Naive B cell (primary cell): ENCODE measurements at regions not wholly inside any gene's neighbourhood (a gene's known extent, or its start where the extent isn't known, plus 50 kb on each side); places are given as distances from the start of the nearest gene placed in this dataset.

Experiments used
- ATAC-seq, 2 donors: fragments of 150-1000 bp; cut with Tn5 transposase; 2 replicates each; pipeline ENCODE4 v1.10.0; 2021; ENCODE audit warnings: low read depth in 2 of 2, mild to moderate bottlenecking in 2 of 2, moderate library complexity in 2 of 2
- DNase-seq: peaks from one replicate; pipeline ENCODE4 v3.0.0; 2022
- H3K27ac Mint-ChIP-seq, 6 donors: one replicate each; pipeline ENCODE4 v1.8.0; 2020 to 2022; ENCODE audit warnings: mild to moderate bottlenecking in 6 of 6, mixed read lengths in 6 of 6, moderate library complexity in 5 of 6, inconsistent platforms in 2 of 6
- H3K27me3 Mint-ChIP-seq, 3 donors: one replicate each; pipeline ENCODE4 v1.8.0; 2021 to 2022; ENCODE audit warnings: mixed read lengths in 3 of 3, mild to moderate bottlenecking in 1 of 3
- H3K36me3 Mint-ChIP-seq, 2 donors: one replicate each; pipeline ENCODE4 v1.8.0; 2020 to 2022; ENCODE audit warnings: mixed read lengths in 2 of 2, inconsistent platforms in 1 of 2, mild to moderate bottlenecking in 1 of 2
- H3K4me1 Mint-ChIP-seq, 3 donors: one replicate each; pipeline ENCODE4 v1.8.0; 2020 to 2022; ENCODE audit warnings: mixed read lengths in 3 of 3, inconsistent platforms in 1 of 3, mild to moderate bottlenecking in 1 of 3, moderate library complexity in 1 of 3
- H3K4me3 Mint-ChIP-seq, 8 donors: one replicate each; pipeline ENCODE4 v1.8.0; 2020 to 2022; ENCODE audit warnings: mild to moderate bottlenecking in 8 of 8, mixed read lengths in 8 of 8, moderate library complexity in 8 of 8, inconsistent platforms in 2 of 8
- H3K9me3 Mint-ChIP-seq, 7 donors: one replicate each; pipeline ENCODE4 v1.8.0; 2020 to 2022; ENCODE audit warnings: mixed read lengths in 7 of 7, mild to moderate bottlenecking in 5 of 7, inconsistent platforms in 2 of 7, moderate library complexity in 1 of 7

DNA sequence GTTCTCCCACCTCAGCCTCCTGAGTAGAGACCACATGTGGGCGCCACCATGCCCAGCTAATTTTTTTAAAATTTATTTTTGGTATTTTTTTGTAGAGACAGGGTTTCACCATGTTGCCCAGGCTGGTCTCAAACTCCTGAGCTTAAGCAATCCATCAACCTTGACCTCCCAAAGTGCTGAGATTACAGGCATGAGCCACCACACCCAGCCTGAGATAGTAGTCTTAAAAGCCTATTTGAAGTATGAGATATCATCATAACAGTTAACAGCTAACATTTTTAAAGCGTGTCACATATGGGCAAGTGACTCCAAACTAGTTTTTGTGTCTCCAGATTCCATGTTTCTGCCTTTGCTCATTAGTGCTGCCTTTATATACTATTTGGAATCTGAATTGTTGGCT lies 74.6 kb upstream of the WSCD2 start:
- no peaks in the 10 kb centered on the region for H3K36me3 Mint-ChIP-seq
- H3K9me3 Mint-ChIP-seq: peaks cover 0 to 7% (median 0%) of the 10 kb centered on the region in 7 donors
- no peak overlapping the region for H3K4me3 Mint-ChIP-seq
- DNase-seq (no peak), ATAC-seq (no peak)
- H3K4me1 Mint-ChIP-seq: peaks cover 0 to 4% (median 0%) of the 10 kb centered on the region in 3 donors
- peaks cover 30 to 52% (median 36%) of the 10 kb centered on the region in 3 donors for H3K27me3 Mint-ChIP-seq
- H3K27ac Mint-ChIP-seq: no peak overlapping the region

- Mint-ChIP-seq H3K36me3 (no peaks in the 10 kb centered on the region), H3K27ac (no peak overlapping the region), H3K4me1 (peaks cover 0 to 4% (median 0%) of the 10 kb centered on the region in 3 donors), H3K27me3 (peaks cover 30 to 49% (median 36%) of the 10 kb centered on the region in 3 donors), H3K4me3 (no peak overlapping the region), H3K9me3 (peaks cover 0 to 7% (median 0%) of the 10 kb centered on the region in 7 donors)
- DNase-seq (no peak), ATAC-seq (no peak)
Observed at GRCh38 chr12:108055141-108055540, 73.9 kb upstream of the WSCD2 start.

DNA sequence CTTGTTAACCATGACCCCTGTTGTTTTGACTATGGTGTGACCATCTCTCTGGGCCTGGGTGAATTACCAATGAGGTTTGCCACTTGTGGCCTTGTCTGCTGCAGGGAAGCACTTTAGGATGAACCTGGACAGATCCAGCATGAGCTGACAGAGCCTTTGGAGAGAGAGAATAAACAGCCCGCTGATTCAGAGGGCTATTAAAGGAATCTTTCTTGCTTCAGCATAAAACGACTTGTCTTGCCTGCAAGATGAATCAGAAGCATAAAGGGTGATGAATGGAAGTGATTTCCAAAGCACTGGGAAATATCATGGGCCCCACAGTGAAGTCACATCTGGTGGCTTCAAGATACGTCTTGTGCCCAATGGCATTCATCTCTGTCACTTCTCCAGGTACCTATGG lies 69.0 kb upstream of the WSCD2 start:
- Mint-ChIP-seq H3K36me3 (no peaks in the 10 kb centered on the region), H3K27me3 (peaks cover 14 to 47% (median 44%) of the 10 kb centered on the region in 3 donors), H3K27ac (no peak overlapping the region), H3K4me3 (no peak overlapping the region), H3K4me1 (no peaks in the 10 kb centered on the region), H3K9me3 (peaks cover 0 to 7% (median 0%) of the 10 kb centered on the region in 7 donors)
- no peak for DNase-seq
- no peak for ATAC-seq

GRCh38 chr12:108060903-108061302 lies 68.2 kb upstream of the WSCD2 start:
- no peak for DNase-seq
- H3K27me3 Mint-ChIP-seq: peaks cover 14 to 44% (median 43%) of the 10 kb centered on the region in 3 donors
- ATAC-seq: no peak

DNA sequence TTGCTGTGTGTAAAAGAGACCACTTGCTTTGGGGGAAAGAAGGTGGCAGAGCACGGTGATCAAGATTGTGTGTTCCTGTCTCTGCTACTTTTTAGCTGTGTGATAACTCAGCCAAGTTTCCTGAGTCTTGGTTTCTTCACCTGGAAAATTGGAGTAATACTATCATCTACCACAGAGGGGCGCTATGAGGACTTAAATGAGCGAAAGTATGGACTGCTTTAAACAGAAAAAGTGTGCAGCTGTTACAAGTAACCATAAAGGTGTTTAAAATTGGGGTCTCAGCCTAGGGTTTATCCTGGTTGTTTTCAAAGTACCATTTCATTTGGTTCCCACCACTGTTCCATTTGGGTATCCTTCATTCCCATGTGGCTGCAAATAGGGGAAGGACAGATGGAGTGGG lies 65.9 kb upstream of the WSCD2 start:
- Mint-ChIP-seq H3K9me3 (peaks cover 0 to 6% (median 0%) of the 10 kb centered on the region in 7 donors), H3K36me3 (no peaks in the 10 kb centered on the region), H3K27ac (no peak overlapping the region), H3K4me3 (no peak overlapping the region), H3K4me1 (no peaks in the 10 kb centered on the region), H3K27me3 (peaks cover 13 to 26% (median 21%) of the 10 kb centered on the region in 3 donors)
- DNase-seq (no peak), ATAC-seq (no peak)

More at GRCh38 chr12:108060903-108061302, 68.2 kb upstream of the WSCD2 start:
- Mint-ChIP-seq H3K27ac (no peak overlapping the region), H3K4me1 (no peaks in the 10 kb centered on the region), H3K9me3 (peaks cover 0 to 6% (median 0%) of the 10 kb centered on the region in 7 donors), H3K36me3 (no peaks in the 10 kb centered on the region), H3K4me3 (no peak overlapping the region)

- Mint-ChIP-seq H3K4me1 (no peaks in the 10 kb centered on the region), H3K4me3 (no peak overlapping the region), H3K27me3 (peaks cover 9 to 37% (median 17%) of the 10 kb centered on the region in 3 donors), H3K36me3 (no peaks in the 10 kb centered on the region), H3K9me3 (peaks cover 0 to 8% (median 2%) of the 10 kb centered on the region in 7 donors), H3K27ac (no peak overlapping the region)
- no peak for DNase-seq
- no peak for ATAC-seq
Observed at GRCh38 chr12:108065069-108065468, 64.0 kb upstream of the WSCD2 start.

GRCh38 chr12:108066583-108067577 lies 62.2 kb upstream of the WSCD2 start:
- no peaks in the 10 kb centered on the region for H3K36me3 Mint-ChIP-seq
- H3K4me3 Mint-ChIP-seq: peak overlapping the region in 1 of 8 donors; percentile 21
- H3K27me3 Mint-ChIP-seq: peaks cover 12 to 36% (median 14%) of the 10 kb centered on the region in 3 donors
- ATAC-seq (no peak), DNase-seq (no peak)
- no peaks in the 10 kb centered on the region for H3K4me1 Mint-ChIP-seq
- peaks cover 0 to 11% (median 4%) of the 10 kb centered on the region in 7 donors for H3K9me3 Mint-ChIP-seq
- H3K27ac Mint-ChIP-seq: peak overlapping the region in 1 of 6 donors; percentile 51

DNA sequence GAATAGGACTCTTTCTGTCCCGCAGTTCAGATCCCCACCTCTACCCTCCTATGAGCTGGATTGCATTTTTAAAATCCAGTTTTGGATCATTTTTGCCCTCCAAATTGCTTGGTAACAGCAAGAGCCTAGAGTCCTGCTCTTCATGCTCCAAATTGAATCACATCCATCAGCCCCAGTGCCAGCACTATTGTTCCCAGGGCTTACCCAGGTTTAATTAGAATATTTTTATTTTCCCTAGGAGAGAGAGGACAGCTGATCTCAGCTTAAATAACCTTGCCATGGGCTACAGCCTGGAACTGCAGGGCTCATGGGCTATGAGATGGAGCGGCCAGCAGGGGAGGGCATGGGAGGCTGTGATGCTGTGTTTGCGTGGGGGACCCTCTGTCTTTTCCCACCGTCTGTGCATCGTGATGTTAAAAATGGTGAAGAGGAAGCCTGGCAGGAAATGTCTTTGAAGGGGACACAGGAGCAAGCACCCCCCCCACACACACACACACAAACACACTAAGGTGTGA lies 59.4 kb upstream of the WSCD2 start:
- ATAC-seq (no peak), DNase-seq (no peak)
- H3K9me3 Mint-ChIP-seq: peaks cover 0 to 10% (median 4%) of the 10 kb centered on the region in 7 donors
- H3K4me3 Mint-ChIP-seq: no peak overlapping the region
- no peaks in the 10 kb centered on the region for H3K4me1 Mint-ChIP-seq
- H3K27ac Mint-ChIP-seq: peak overlapping the region in 1 of 6 donors; percentile 28
- H3K36me3 Mint-ChIP-seq: no peaks in the 10 kb centered on the region
- H3K27me3 Mint-ChIP-seq: peaks cover 14 to 42% (median 18%) of the 10 kb centered on the region in 3 donors

DNA sequence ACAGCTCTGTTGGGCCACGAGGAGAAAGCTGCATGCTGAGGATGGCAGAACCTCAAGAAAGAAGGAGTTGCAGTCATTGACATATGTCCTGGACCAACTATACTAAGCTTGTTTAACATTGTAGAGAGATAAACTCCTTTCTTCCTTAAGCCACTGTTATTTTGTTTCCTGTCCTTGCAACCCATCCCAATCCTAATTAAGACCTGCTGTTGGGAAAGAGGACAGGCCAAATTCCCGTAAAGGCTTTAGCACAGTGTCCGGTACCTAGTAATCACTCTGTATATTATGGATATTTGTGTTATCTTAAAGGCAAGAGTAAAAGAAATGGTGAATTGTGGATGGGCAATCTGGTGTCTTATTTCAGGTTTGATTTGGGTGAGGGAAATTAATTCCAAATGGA lies 53.5 kb upstream of the WSCD2 start:
- no peaks in the 10 kb centered on the region for H3K4me1 Mint-ChIP-seq
- no peak overlapping the region for H3K4me3 Mint-ChIP-seq

DNA sequence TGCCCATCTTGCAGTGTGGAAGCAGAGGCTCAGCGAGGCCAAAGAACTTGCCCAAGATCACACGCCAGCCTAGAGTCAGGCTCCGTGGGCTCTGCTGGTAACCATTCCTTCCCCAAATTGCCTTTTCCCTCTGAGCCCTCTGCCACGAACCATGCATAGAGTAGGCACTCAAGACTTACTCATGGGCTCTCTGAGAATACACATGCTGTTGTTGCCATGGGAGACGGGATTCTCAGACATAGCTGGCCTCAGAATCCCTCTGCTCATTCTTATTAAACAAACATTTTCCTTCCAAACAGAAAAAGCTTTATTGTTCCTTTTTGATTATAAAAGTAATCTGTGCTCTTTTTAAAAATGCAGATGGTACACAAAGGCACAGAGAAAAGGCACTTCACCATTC lies 52.5 kb upstream of the WSCD2 start:
- peaks cover 10 to 58% (median 37%) of the 10 kb centered on the region in 3 donors for H3K27me3 Mint-ChIP-seq
- no peaks in the 10 kb centered on the region for H3K36me3 Mint-ChIP-seq
- peaks cover 0 to 4% (median 2%) of the 10 kb centered on the region in 7 donors for H3K9me3 Mint-ChIP-seq
- H3K4me3 Mint-ChIP-seq: no peak overlapping the region
- ATAC-seq: no peak
- H3K4me1 Mint-ChIP-seq: no peaks in the 10 kb centered on the region
- DNase-seq: no peak
- H3K27ac Mint-ChIP-seq: no peak overlapping the region

More for the DNA sequence above, 53.5 kb upstream of the WSCD2 start:
- Mint-ChIP-seq H3K27me3 (peaks cover 12 to 56% (median 31%) of the 10 kb centered on the region in 3 donors), H3K36me3 (no peaks in the 10 kb centered on the region), H3K9me3 (peaks cover 0 to 4% (median 2%) of the 10 kb centered on the region in 7 donors), H3K27ac (no peak overlapping the region)
- no peak for ATAC-seq
- DNase-seq: no peak

DNA sequence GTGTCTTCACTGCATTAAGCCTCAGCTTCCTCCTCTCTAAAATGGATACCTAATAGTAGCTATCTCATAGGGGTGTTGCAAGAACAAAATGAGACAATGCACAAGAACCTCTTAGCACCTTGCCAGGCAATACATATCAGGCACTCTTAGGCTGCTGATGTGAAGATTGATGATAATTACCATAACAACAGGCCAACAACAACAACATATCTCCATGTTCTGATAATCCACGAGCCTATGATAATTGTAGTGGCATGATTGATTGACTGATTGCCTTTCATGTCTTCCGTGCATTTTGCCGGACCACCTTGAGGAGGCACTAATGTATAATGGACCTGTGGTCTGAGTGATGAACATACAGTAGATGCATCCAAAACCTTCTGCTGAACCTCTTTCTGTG lies 50.7 kb upstream of the WSCD2 start:
- Mint-ChIP-seq H3K36me3 (peaks cover 0 to 8% of the 10 kb centered on the region in 2 donors), H3K4me1 (no peaks in the 10 kb centered on the region), H3K4me3 (no peak overlapping the region), H3K9me3 (peaks cover 0 to 11% (median 6%) of the 10 kb centered on the region in 7 donors), H3K27me3 (peaks cover 14 to 47% (median 32%) of the 10 kb centered on the region in 3 donors), H3K27ac (peak overlapping the region in 1 of 6 donors; percentile 24)
- DNase-seq (no peak), ATAC-seq (no peak)
